OCI-LY3 (cell line): ENCODE measurements at regions not wholly inside any gene's neighbourhood (a gene's known extent, or its start where the extent isn't known, plus 50 kb on each side); places are given as distances from the start of the nearest gene placed in this dataset.
A peak's percentile ranks its signal among the peaks of the same experiment; 100 is the strongest.

ENCODE experiments used
- H2AFZ ChIP-seq: fragments of 200-600, 300-600 bp; shearing (Covaris generic); 2 replicates; pipeline ENCODE4 v1.6.0; 2014; ENCODE audit warnings: antibody characterized with exemption, low read depth, low read length
- H3K27ac ChIP-seq: fragments of 200-600, 300-600 bp; sonication (generic); 2 replicates; pipeline ENCODE4 v1.5.1; 2014; ENCODE audit warnings: mild to moderate bottlenecking, low read length, moderate library complexity, mixed read lengths
- H3K27me3 ChIP-seq: fragments of 200-600, 300-600 bp; sonication (generic); 2 replicates; pipeline ENCODE4 v1.6.1; 2014; ENCODE audit warnings: low read depth, low read length, mixed read lengths
- H3K36me3 ChIP-seq: fragments of 200-600, 300-600 bp; sonication (generic); replicated peaks from 2 replicates; pipeline ENCODE3; 2014; ENCODE audit warnings: low read depth, low read length, mixed read lengths
- H3K4me1 ChIP-seq: fragments of 300-600, 200-600 bp; sonication (generic); 2 replicates; pipeline ENCODE4 v1.6.1; 2014; ENCODE audit warnings: low read length, mixed read lengths
- H3K4me2 ChIP-seq: fragments of 200-600, 300-600 bp; sonication (generic); 2 replicates; pipeline ENCODE4 v1.6.1; 2014; ENCODE audit warnings: low read length, mixed read lengths
- H3K4me3 ChIP-seq: fragments of 300-600, 200-600 bp; sonication (generic); 2 replicates; pipeline ENCODE4 v1.5.1; 2014; ENCODE audit warnings: antibody characterized with exemption, mild to moderate bottlenecking, low read length, moderate library complexity
- H3K79me2 ChIP-seq: fragments of 300-600, 200-600 bp; shearing (Covaris generic); 2 replicates; pipeline ENCODE4 v1.6.1; 2014; ENCODE audit warnings: mild to moderate bottlenecking, low read length, mixed read lengths
- H3K9ac ChIP-seq: fragments of 300-600, 200-600 bp; shearing (Covaris generic); 2 replicates; pipeline ENCODE4 v1.6.0; 2014; ENCODE audit warnings: mild to moderate bottlenecking, low read length, moderate library complexity
- H3K9me3 ChIP-seq: fragments of 200-600, 300-600 bp; shearing (Covaris generic); 2 replicates; pipeline ENCODE4 v1.6.1; 2014; ENCODE audit warnings: low read length, mixed read lengths; ENCODE audit not compliant: insufficient read depth
- H4K20me1 ChIP-seq: fragments of 200-600, 300-600 bp; sonication (generic); 2 replicates; pipeline ENCODE4 v1.6.1; 2016; ENCODE audit warnings: low read length, mixed read lengths; ENCODE audit not compliant: insufficient read depth
- CTCF ChIP-seq: fragments of 200-600, 300-600 bp; sonication (generic); IDR thresholded peaks from 2 replicates; pipeline ENCODE4 v1.5.1; 2014; ENCODE audit warnings: antibody characterized with exemption, low read length, low read depth
- EZH2phosphoT487 ChIP-seq: fragments of 200-600 bp; shearing (Covaris generic); IDR thresholded peaks from 2 replicates; pipeline ENCODE4 v1.6.1; 2018; ENCODE audit warnings: antibody characterized with exemption, mixed run types, low read depth

DNA sequence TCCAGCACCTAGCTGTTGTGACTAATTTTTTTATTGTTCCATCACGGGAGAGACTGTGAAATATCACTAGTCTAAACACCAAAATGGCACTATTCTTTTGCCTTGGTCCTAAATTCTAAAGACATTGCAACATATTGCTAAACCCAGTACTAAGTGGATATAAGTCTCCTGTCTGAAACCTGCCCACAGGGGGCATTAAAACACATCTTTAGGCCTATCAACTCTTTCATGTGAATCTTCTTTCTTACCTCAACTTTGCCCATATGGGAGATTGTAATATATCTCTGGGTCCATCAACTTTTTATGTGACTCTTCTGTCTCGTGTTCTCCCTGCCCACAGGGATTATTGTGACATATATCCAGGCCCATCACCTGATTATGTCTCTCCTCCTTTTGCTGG is 317.2 kb downstream of the RPS4Y2 start:
- Histone ChIP-seq H3K9me3 (no peaks in the 10 kb centered on the region), H3K4me2 (no peak overlapping the region), H3K27me3 (no peaks in the 10 kb centered on the region), H3K79me2 (no peaks in the 10 kb centered on the region), H3K4me3 (no peak overlapping the region), H3K4me1 (peaks cover 8% of the 10 kb centered on the region), H3K9ac (no peak overlapping the region), H3K36me3 (no peaks in the 10 kb centered on the region), H2AFZ (0 out of 2 replicates have a peak overlapping the region, but pooled peaks have one; percentile 34), H3K27ac (no peak overlapping the region), H4K20me1 (no peaks in the 10 kb centered on the region)
- TF ChIP-seq CTCF (peak; percentile 50), EZH2phosphoT487 (no peak)

- TF ChIP-seq CTCF (no peak), EZH2phosphoT487 (no peak)
- H3K4me2 ChIP-seq = no peak overlapping the region
Measured at GRCh38 chrY:21073641-21074260, 317.8 kb downstream of the RPS4Y2 start.

GRCh38 chrY:21075658-21076057 is 319.8 kb downstream of the RPS4Y2 start:
- H3K27me3 ChIP-seq = no peaks in the 10 kb centered on the region
- H3K79me2 ChIP-seq = no peaks in the 10 kb centered on the region
- H3K4me3 ChIP-seq = no peak overlapping the region
- H3K4me2 ChIP-seq = no peak overlapping the region
- H4K20me1 ChIP-seq = no peaks in the 10 kb centered on the region
- H2AFZ ChIP-seq = no peak overlapping the region
- no peak overlapping the region for H3K9ac ChIP-seq
- TF ChIP-seq CTCF (no peak), EZH2phosphoT487 (no peak)
- no peaks in the 10 kb centered on the region for H3K36me3 ChIP-seq
- H3K4me1 ChIP-seq = peaks cover 8% of the 10 kb centered on the region
- no peaks in the 10 kb centered on the region for H3K9me3 ChIP-seq
- no peak overlapping the region for H3K27ac ChIP-seq

More at GRCh38 chrY:21073641-21074260, 317.8 kb downstream of the RPS4Y2 start:
- Histone ChIP-seq H4K20me1 (no peaks in the 10 kb centered on the region), H3K4me3 (no peak overlapping the region), H3K27me3 (no peaks in the 10 kb centered on the region), H3K79me2 (no peaks in the 10 kb centered on the region), H3K36me3 (no peaks in the 10 kb centered on the region), H3K27ac (no peak overlapping the region), H2AFZ (peak overlapping the region; percentile 60; the same call in 1 of the 2 replicates), H3K9ac (no peak overlapping the region), H3K4me1 (peaks cover 8% of the 10 kb centered on the region), H3K9me3 (no peaks in the 10 kb centered on the region)

DNA sequence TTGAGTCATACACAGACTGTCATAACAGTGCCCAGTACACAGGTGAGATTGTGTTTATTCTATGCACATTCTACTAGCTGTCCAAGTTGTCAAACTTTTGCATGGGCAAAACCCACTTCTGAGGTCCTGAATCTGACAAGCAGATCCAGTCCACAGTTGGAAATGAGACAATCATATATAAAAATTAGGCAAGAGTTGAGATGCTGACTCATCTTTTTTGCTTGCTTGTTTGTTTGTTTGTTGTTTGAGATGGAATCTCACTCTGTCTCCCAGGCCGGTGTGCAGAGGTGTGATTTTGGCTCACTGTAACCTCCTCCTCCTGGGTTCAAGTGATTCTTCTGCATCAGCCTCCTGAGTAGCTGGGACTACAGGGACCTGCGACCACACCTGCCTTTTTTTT is 323.8 kb downstream of the RPS4Y2 start:
- no peaks in the 10 kb centered on the region for H3K36me3 ChIP-seq
- no peak overlapping the region for H3K4me3 ChIP-seq
- no peak overlapping the region for H3K9ac ChIP-seq
- no peaks in the 10 kb centered on the region for H3K9me3 ChIP-seq
- no peaks in the 10 kb centered on the region for H4K20me1 ChIP-seq
- TF ChIP-seq EZH2phosphoT487 (no peak), CTCF (no peak)
- no peaks in the 10 kb centered on the region; the same call in 1 of the 2 replicates for H3K4me1 ChIP-seq
- H2AFZ ChIP-seq = no peak overlapping the region
- no peaks in the 10 kb centered on the region for H3K79me2 ChIP-seq
- H3K27me3 ChIP-seq = no peaks in the 10 kb centered on the region
- no peak overlapping the region for H3K4me2 ChIP-seq
- H3K27ac ChIP-seq = no peak overlapping the region
